H9 (cell line): ENCODE measurements at regions not wholly inside any gene's neighbourhood (a gene's known extent, or its start where the extent isn't known, plus 50 kb on each side); places are given as distances from the start of the nearest gene placed in this dataset.
A peak's percentile ranks its signal among the peaks of the same experiment; 100 is the strongest.

Experiments used
- DNase-seq: peaks from one replicate; pipeline ENCODE4 v3.0.0-alpha.2; 2017
- H2AFZ ChIP-seq: one replicate; pipeline ENCODE4 v1.6.1; 2013; ENCODE audit warnings: mild to moderate bottlenecking, low read length, control low read depth, moderate library complexity
- H2AK5ac ChIP-seq: 2 replicates; pipeline ENCODE4 v1.6.1; 2013; ENCODE audit warnings: low read length, control low read depth, mixed read lengths; ENCODE audit not compliant: insufficient read length
- H2BK120ac ChIP-seq: one replicate; pipeline ENCODE4 v1.6.1; 2013; ENCODE audit warnings: low read depth, mild to moderate bottlenecking, low read length, control low read depth, inconsistent platforms; ENCODE audit not compliant: poor library complexity, severe bottlenecking
- H2BK12ac ChIP-seq: 2 replicates; pipeline ENCODE4 v1.6.1; 2013; ENCODE audit warnings: low read length, control low read depth, mixed read lengths, low read depth; ENCODE audit not compliant: insufficient read length
- H2BK15ac ChIP-seq: 2 replicates; pipeline ENCODE4 v1.6.1; 2013; ENCODE audit warnings: low read depth, low read length, control low read depth
- H2BK20ac ChIP-seq: one replicate; pipeline ENCODE4 v1.6.1; 2013; ENCODE audit warnings: low read depth, mild to moderate bottlenecking, low read length, control low read depth, inconsistent platforms; ENCODE audit not compliant: poor library complexity, severe bottlenecking
- H2BK5ac ChIP-seq: 2 replicates; pipeline ENCODE4 v1.6.1; 2013; ENCODE audit warnings: low read length, control low read depth, mixed read lengths; ENCODE audit not compliant: insufficient read length
- H3K14ac ChIP-seq: 2 replicates; pipeline ENCODE4 v1.6.1; 2013; ENCODE audit warnings: low read length, control low read depth; ENCODE audit not compliant: insufficient read depth
- H3K18ac ChIP-seq: 2 replicates; pipeline ENCODE4 v1.6.1; 2013; ENCODE audit warnings: low read depth, mild to moderate bottlenecking, mixed read lengths, low read length, control low read depth; ENCODE audit not compliant: insufficient read length
- H3K23ac ChIP-seq: 2 replicates; pipeline ENCODE4 v1.6.1; 2013; ENCODE audit warnings: low read length, control low read depth, mixed read lengths, low read depth; ENCODE audit not compliant: insufficient read length
- H3K23me2 ChIP-seq: 2 replicates; pipeline ENCODE4 v1.6.1; 2013; ENCODE audit warnings: low read depth, mild to moderate bottlenecking, mixed read lengths, low read length, control low read depth; ENCODE audit not compliant: insufficient read length, poor library complexity, severe bottlenecking
- H3K27ac ChIP-seq: 2 replicates; pipeline ENCODE4 v1.5.1; 2013; ENCODE audit warnings: low read length, control low read depth, mixed read lengths, low read depth; ENCODE audit not compliant: insufficient read length
- H3K27me3 ChIP-seq: 2 replicates; pipeline ENCODE4 v1.6.1; 2013; ENCODE audit warnings: low read length, control low read depth, inconsistent platforms; ENCODE audit not compliant: insufficient read depth
- H3K4ac ChIP-seq: 2 replicates; pipeline ENCODE4 v1.6.1; 2013; ENCODE audit warnings: low read depth, mild to moderate bottlenecking, control low read depth, inconsistent platforms, low read length, moderate library complexity
- H3K4me1 ChIP-seq: 2 replicates; pipeline ENCODE4 v1.6.1; 2013; ENCODE audit warnings: low read length, control low read depth, inconsistent platforms; ENCODE audit not compliant: insufficient read depth
- H3K4me2 ChIP-seq: 2 replicates; pipeline ENCODE4 v1.6.1; 2013; ENCODE audit warnings: low read length, control low read depth, mixed read lengths; ENCODE audit not compliant: insufficient read length, insufficient read depth
- H3K56ac ChIP-seq: 2 replicates; pipeline ENCODE4 v1.6.1; 2013; ENCODE audit warnings: low read depth, mild to moderate bottlenecking, mixed read lengths, low read length, control low read depth; ENCODE audit not compliant: insufficient read length
- H3K79me1 ChIP-seq: 2 replicates; pipeline ENCODE4 v1.6.1; 2013; ENCODE audit warnings: low read depth, mild to moderate bottlenecking, moderate library complexity, low read length, control low read depth, inconsistent platforms; ENCODE audit not compliant: insufficient read depth, poor library complexity, severe bottlenecking
- H3K79me2 ChIP-seq: 2 replicates; pipeline ENCODE4 v1.6.1; 2013; ENCODE audit warnings: low read length, control low read depth, inconsistent platforms; ENCODE audit not compliant: insufficient read depth
- H3K9ac ChIP-seq: 2 replicates; pipeline ENCODE4 v1.6.1; 2013; ENCODE audit warnings: low read length, control low read depth, mixed read lengths; ENCODE audit not compliant: insufficient read length; ENCODE audit errors: extremely low read depth
- H3K9me3 ChIP-seq: one replicate; pipeline ENCODE4 v1.6.1; 2013; ENCODE audit warnings: low read depth, low read length, inconsistent platforms; ENCODE audit not compliant: control insufficient read depth
- H3T11ph ChIP-seq: one replicate; pipeline ENCODE4 v1.6.1; 2013; ENCODE audit warnings: mild to moderate bottlenecking, low read length, control low read depth, inconsistent platforms
- H4K20me1 ChIP-seq: one replicate; pipeline ENCODE4 v1.6.1; 2013; ENCODE audit not compliant: control insufficient read depth, insufficient read length, insufficient read depth
- H4K5ac ChIP-seq: 2 replicates; pipeline ENCODE4 v1.6.1; 2013; ENCODE audit warnings: low read depth, mild to moderate bottlenecking, mixed read lengths, low read length, control low read depth; ENCODE audit not compliant: insufficient read length
- H4K8ac ChIP-seq: replicated peaks from 2 replicates; pipeline ENCODE4 v1.6.1; 2013; ENCODE audit warnings: low read length, control low read depth, mixed read lengths, low read depth; ENCODE audit not compliant: insufficient read length
- H4K91ac ChIP-seq: 2 replicates; pipeline ENCODE4 v1.6.1; 2013; ENCODE audit warnings: low read depth, mild to moderate bottlenecking, moderate library complexity, mixed read lengths, low read length, control low read depth; ENCODE audit not compliant: insufficient read length
- H3K27ac Mint-ChIP-seq, 3 experiments: 2 replicates in 2 of 3; 3 replicates in 1 of 3; pipeline ENCODE4 v1.8.0; 2020 to 2021; ENCODE audit warnings: mixed read lengths in 3 of 3, mild to moderate bottlenecking in 1 of 3, moderate library complexity in 1 of 3
- H3K27me3 Mint-ChIP-seq: 2 replicates; pipeline ENCODE4 v1.8.0; 2021; ENCODE audit warnings: low read depth, mild to moderate bottlenecking, moderate library complexity, mixed read lengths
- H3K36me3 Mint-ChIP-seq, 3 experiments: 2 replicates in 2 of 3; 3 replicates in 1 of 3; pipeline ENCODE4 v1.8.0; 2020 to 2021; ENCODE audit warnings: low read depth in 3 of 3, mixed read lengths in 3 of 3; ENCODE audit not compliant: insufficient read depth in 1 of 3
- H3K4me1 Mint-ChIP-seq, 2 experiments: 2 replicates each; pipeline ENCODE4 v1.8.0; 2020; ENCODE audit warnings: mixed read lengths in 2 of 2
- H3K4me3 Mint-ChIP-seq, 2 experiments: 2 replicates in 1 of 2; 3 replicates in 1 of 2; pipeline ENCODE4 v1.8.0; 2020 to 2021; ENCODE audit warnings: mild to moderate bottlenecking in 2 of 2, mixed read lengths in 2 of 2, moderate library complexity in 1 of 2
- H3K9me3 Mint-ChIP-seq, 2 experiments: 2 replicates in 1 of 2; 3 replicates in 1 of 2; pipeline ENCODE4 v1.8.0; 2020; ENCODE audit warnings: mild to moderate bottlenecking in 2 of 2, mixed read lengths in 2 of 2, moderate library complexity in 1 of 2
- CTCF ChIP-seq: fragments of 200-600 bp; sonication (generic); conservative IDR thresholded peaks from 3 replicates; pipeline ENCODE4 v1.8.0; 2021; ENCODE audit warnings: antibody characterized with exemption, mild to moderate bottlenecking
- WGBS: extraction: QIAGEN DNeasy Blood & Tissue Kit; methylation state at CpG from one replicate; pipeline ENCODE4 v1.1.7; 2013; ENCODE audit warnings: missing lambda C conversion rate, low lambda C conversion rate, mixed read lengths; ENCODE audit not compliant: insufficient read length; ENCODE audit errors: extremely low coverage; 5-methylcytosine and 5-hydroxymethylcytosine counted together

GRCh38 chr5:2038321-2039179, 155.8 kb upstream of the IRX4 start:
- H4K8ac ChIP-seq, result no peak overlapping the region
- no peak overlapping the region for H4K91ac ChIP-seq
- no peak overlapping the region for H2BK15ac ChIP-seq
- no peak overlapping the region for H3K4ac ChIP-seq
- H3K27ac ChIP-seq, result no peak overlapping the region
- H2AK5ac ChIP-seq, result no peak overlapping the region
- no peaks in the 10 kb centered on the region for H3K79me1 ChIP-seq
- H3K27me3 ChIP-seq, result no peaks in the 10 kb centered on the region
- TF ChIP-seq CTCF, result peak; percentile 77
- Mint-ChIP-seq H3K27me3 (peaks cover 46% of the 10 kb centered on the region), H3K9me3 (no peaks in the 10 kb centered on the region; a peak in 1 of 5 replicates), H3K4me3 (peak overlapping the region; percentile 61 to 74; a peak in 4 of 5 replicates), H3K36me3 (no peaks in the 10 kb centered on the region), H3K27ac (no peak overlapping the region), H3K4me1 (no peaks in the 10 kb centered on the region)
- H3K23me2 ChIP-seq, result peaks cover 3% of the 10 kb centered on the region
- peak; percentile 96 for DNase-seq
- H3K14ac ChIP-seq, result no peak overlapping the region
- no peak overlapping the region for H4K5ac ChIP-seq
- H3K9me3 ChIP-seq, result no peaks in the 10 kb centered on the region
- H3T11ph ChIP-seq, result no peak overlapping the region
- H2BK20ac ChIP-seq, result no peak overlapping the region
- H3K56ac ChIP-seq, result no peak overlapping the region
- H2BK5ac ChIP-seq, result no peak overlapping the region
- H3K18ac ChIP-seq, result peak overlapping the region; percentile 35
- H3K9ac ChIP-seq, result no peak overlapping the region
- H2AFZ ChIP-seq, result no peak overlapping the region
- H2BK12ac ChIP-seq, result no peak overlapping the region
- H3K23ac ChIP-seq, result no peak overlapping the region
- WGBS, result no CpG with 5 or more reads among the region's 58 CpGs
- H2BK120ac ChIP-seq, result no peak overlapping the region
- peak overlapping the region; percentile 84 for H3K4me2 ChIP-seq
- no peaks in the 10 kb centered on the region for H3K4me1 ChIP-seq
- H3K79me2 ChIP-seq, result no peaks in the 10 kb centered on the region
- H4K20me1 ChIP-seq, result no peaks in the 10 kb centered on the region
